A549 (cell line): ENCODE measurements at regions not wholly inside any gene's neighbourhood (a gene's known extent, or its start where the extent isn't known, plus 50 kb on each side); places are given as distances from the start of the nearest gene placed in this dataset.

Experiments
- CTCF ChIP-seq: fragments of >200 bp; sonication (Bioruptor Twin); formaldehyde crosslinking; IDR thresholded peaks from 3 replicates; pipeline ENCODE4 v1.5.1; 2016
- HDAC2 ChIP-seq: fragments of 200-600 bp; sonication (generic); IDR thresholded peaks from 2 replicates; pipeline ENCODE4 v1.6.1; 2016
- PHF8 ChIP-seq: fragments of 200-600 bp; sonication (generic); IDR thresholded peaks from 2 replicates; pipeline ENCODE4 v1.6.1; 2016; ENCODE audit warnings: low read depth, mild to moderate bottlenecking, antibody characterized with exemption, moderate library complexity, borderline replicate concordance
- POLR2A ChIP-seq: IDR thresholded peaks from 2 replicates; pipeline ENCODE4 v1.6.1; 2012; ENCODE audit warnings: mild to moderate bottlenecking, low read length
- RAD21 ChIP-seq, 2 experiments: fragments of >200 bp in 1 of 2; sonication (Bioruptor Twin) in 1 of 2; formaldehyde crosslinking in 1 of 2; IDR thresholded peaks in 1 of 2; conservative IDR thresholded peaks in 1 of 2; 2 replicates in 1 of 2; 3 replicates in 1 of 2; pipeline ENCODE4 v1.6.1; 2012 to 2018; ENCODE audit warnings: inconsistent platforms in 1 of 2
- RCOR1 ChIP-seq: fragments of 150-350 bp; IDR thresholded peaks from 2 replicates; pipeline ENCODE4 v1.6.1; 2014; ENCODE audit warnings: antibody characterized with exemption, low read length, low read depth
- SREBF2 ChIP-seq: fragments of 450-650 bp; IDR thresholded peaks from 2 replicates; pipeline ENCODE4 v1.6.1; 2014; ENCODE audit warnings: mild to moderate bottlenecking, moderate library complexity

- TF ChIP-seq CTCF (no peak), RCOR1 (no peak), RAD21 (conservative IDR thresholded peaks at IDR 0.05 in 1 of 2, IDR thresholded peaks at IDR 0.05 in 1 of 2) (no peak), SREBF2 (no peak), POLR2A (no peak), PHF8 (no peak), HDAC2 (no peak)
These were observed 332.6 kb upstream of the TMEM132C start for GRCh38 chr12:127934409-127934808.
